CD14-positive monocyte (primary cell): ENCODE measurements at regions not wholly inside any gene's neighbourhood (a gene's known extent, or its start where the extent isn't known, plus 50 kb on each side); places are given as distances from the start of the nearest gene placed in this dataset.
"Not testable (repeated sequence)": the region's sequence is repeated elsewhere in the genome, so short reads cannot be mapped to it uniquely, and the experiment has no call there.

Experiments used
- DNase-seq, 3 donors: peaks; one replicate each; pipeline ENCODE4 v3.0.0-alpha.2; 2011 to 2022
- H2AFZ ChIP-seq: 2 replicates; pipeline ENCODE4 v1.6.0; 2012; ENCODE audit warnings: mild to moderate bottlenecking, low read depth, low read length, inconsistent platforms; ENCODE audit not compliant: insufficient read depth, poor library complexity, severe bottlenecking
- H3K27ac ChIP-seq, 2 donors: 1 replicate in 1 of 2; 2 replicates in 1 of 2; pipeline ENCODE4 v1.5.1; 2012 to 2013; ENCODE audit warnings: low read length in 2 of 2, control low read depth in 1 of 2, inconsistent platforms in 1 of 2, low read depth in 1 of 2, mild to moderate bottlenecking in 1 of 2
- H3K27me3 ChIP-seq, 2 donors: one replicate each; pipeline versions ENCODE4 v1.6.0 to v1.6.1; 2011 to 2013; ENCODE audit warnings: low read length in 2 of 2; ENCODE audit not compliant: control insufficient read depth in 2 of 2, insufficient read depth in 2 of 2
- H3K36me3 ChIP-seq, 2 donors: replicated peaks in 1 of 2; 1 replicate in 1 of 2; 2 replicates in 1 of 2; pipeline versions ENCODE4 v1.5.1 to v1.6.1; 2012 to 2013; ENCODE audit warnings: low read length in 2 of 2, control low read depth in 1 of 2, inconsistent platforms in 1 of 2, mild to moderate bottlenecking in 1 of 2; ENCODE audit not compliant: insufficient read depth in 2 of 2, control insufficient read depth in 1 of 2
- H3K4me1 ChIP-seq, 2 donors: 1 replicate in 1 of 2; 2 replicates in 1 of 2; pipeline versions ENCODE4 v1.5.1 to v1.6.1; 2012 to 2013; ENCODE audit warnings: low read length in 2 of 2, control low read depth in 1 of 2, inconsistent platforms in 1 of 2, mild to moderate bottlenecking in 1 of 2, moderate library complexity in 1 of 2; ENCODE audit not compliant: insufficient read depth in 2 of 2, control insufficient read depth in 1 of 2
- H3K4me2 ChIP-seq: replicated peaks from 2 replicates; pipeline ENCODE3; 2012; ENCODE audit warnings: low read length, moderate library complexity, mild to moderate bottlenecking; ENCODE audit not compliant: poor library complexity, severe bottlenecking; ENCODE audit errors: extremely low read depth
- H3K4me3 ChIP-seq, 3 experiments: fragments of 200-600 bp in 1 of 3; sonication (generic) in 1 of 3; replicated peaks in 1 of 3; 1 replicate in 2 of 3; 2 replicates in 1 of 3; pipeline ENCODE4 v1.5.1; 2011 to 2013; ENCODE audit warnings: low read length in 3 of 3, mild to moderate bottlenecking in 3 of 3, control low read depth in 2 of 3, low read depth in 2 of 3, inconsistent platforms in 1 of 3, moderate library complexity in 1 of 3
- H3K79me2 ChIP-seq: 2 replicates; pipeline ENCODE4 v1.6.0; 2012; ENCODE audit warnings: mild to moderate bottlenecking, control low read depth, inconsistent platforms, low read length, moderate library complexity; ENCODE audit not compliant: insufficient read depth
- H3K9ac ChIP-seq: 2 replicates; pipeline ENCODE4 v1.6.0; 2017; ENCODE audit warnings: low read length, mild to moderate bottlenecking; ENCODE audit not compliant: insufficient read depth, poor library complexity, severe bottlenecking
- H3K9me3 ChIP-seq, 2 donors: replicated peaks in 1 of 2; 1 replicate in 1 of 2; 2 replicates in 1 of 2; pipeline versions ENCODE4 v1.5.1 to v1.6.1; 2012 to 2013; ENCODE audit warnings: low read length in 2 of 2, control low read depth in 1 of 2; ENCODE audit not compliant: control insufficient read depth in 1 of 2, insufficient read depth in 1 of 2
- H4K20me1 ChIP-seq: 2 replicates; pipeline ENCODE4 v1.6.0; 2012; ENCODE audit warnings: mild to moderate bottlenecking, low read length, control low read depth, moderate library complexity; ENCODE audit not compliant: insufficient read depth
- H3K27ac Mint-ChIP-seq, 7 donors: one replicate each; pipeline ENCODE4 v1.8.0; 2020; ENCODE audit warnings: mild to moderate bottlenecking in 7 of 7, mixed read lengths in 7 of 7, moderate library complexity in 6 of 7, inconsistent platforms in 2 of 7
- H3K27me3 Mint-ChIP-seq, 3 donors: one replicate each; pipeline ENCODE4 v1.8.0; 2021 to 2022; ENCODE audit warnings: low read depth in 3 of 3, mild to moderate bottlenecking in 3 of 3, mixed read lengths in 3 of 3, moderate library complexity in 3 of 3, inconsistent platforms in 1 of 3
- H3K36me3 Mint-ChIP-seq, 2 donors: one replicate each; pipeline ENCODE4 v1.8.0; 2020; ENCODE audit warnings: mixed read lengths in 2 of 2, inconsistent platforms in 1 of 2, mild to moderate bottlenecking in 1 of 2
- H3K4me1 Mint-ChIP-seq: one replicate; pipeline ENCODE4 v1.8.0; 2020; ENCODE audit warnings: mild to moderate bottlenecking, mixed read lengths
- H3K4me3 Mint-ChIP-seq, 2 donors: one replicate each; pipeline ENCODE4 v1.8.0; 2020; ENCODE audit warnings: mild to moderate bottlenecking in 2 of 2, mixed read lengths in 2 of 2, moderate library complexity in 1 of 2
- H3K9me3 Mint-ChIP-seq, 7 donors: one replicate each; pipeline ENCODE4 v1.8.0; 2020 to 2022; ENCODE audit warnings: mixed read lengths in 7 of 7, mild to moderate bottlenecking in 6 of 7, moderate library complexity in 6 of 7, inconsistent platforms in 2 of 7
- WGBS: methylation state at CpG from one replicate; pipeline ENCODE4 v1.1.5; 2013; ENCODE audit warnings: missing lambda C conversion rate; ENCODE audit not compliant: insufficient coverage; 5-methylcytosine and 5-hydroxymethylcytosine counted together
- intact Hi-C, 2 donors: fragments of 100-400 bp; cut with micrococcal nuclease; formaldehyde crosslinking; loops; one replicate each; pipeline versions ENCODE4 v1.15.0 to v1.15.1; 2023
- TF ChIP-seq, protein P1 (sequence below): fragments of 200-600 bp; IDR thresholded peaks from one replicate; pipeline ENCODE4 v1.8.0; 2022; ENCODE audit warnings: antibody characterized with exemption, mild to moderate bottlenecking

DNA sequence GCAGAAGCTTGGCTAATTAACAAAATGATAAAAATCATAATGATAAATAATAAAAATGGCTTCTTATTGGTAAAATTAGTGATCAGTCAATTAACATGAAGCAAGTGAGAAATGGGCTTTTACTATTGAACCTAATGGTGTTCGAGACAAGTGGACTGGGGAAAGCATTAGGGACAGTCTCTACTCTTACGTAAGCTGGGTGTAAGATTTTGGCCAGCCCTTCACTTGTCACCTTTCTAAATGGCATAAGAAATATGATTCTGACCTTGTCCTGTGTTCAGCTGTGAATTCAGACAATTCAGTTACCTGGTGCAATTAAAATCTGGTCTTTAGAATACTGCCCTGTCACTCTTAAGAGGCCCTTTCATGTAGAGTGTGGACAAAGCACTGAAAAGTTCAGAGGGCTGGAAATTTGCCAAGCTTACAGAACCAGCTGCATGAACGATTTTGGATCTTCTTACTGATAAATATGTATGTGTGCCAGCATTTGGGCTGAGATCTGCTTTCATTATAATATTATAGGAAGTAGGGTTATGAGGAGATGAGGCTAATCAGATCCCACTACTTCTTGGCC is 115.9 kb downstream of the QRSL1 start:
- Mint-ChIP-seq H3K27ac (no peak overlapping the region), H3K36me3 (no peaks in the 10 kb centered on the region), H3K4me3 (no peak overlapping the region), H3K9me3 (peaks cover 0 to 7% (median 2%) of the 10 kb centered on the region in 7 donors), H3K27me3 (peaks cover 1 to 7% (median 6%) of the 10 kb centered on the region in 3 donors), H3K4me1 (no peaks in the 10 kb centered on the region)
- Histone ChIP-seq H3K27ac (no peak overlapping the region), H3K4me2 (no peak overlapping the region), H4K20me1 (no peaks in the 10 kb centered on the region), H2AFZ (no peak overlapping the region), H3K9ac (no peak overlapping the region), H3K27me3 (no peaks in the 10 kb centered on the region), H3K4me1 (no peaks in the 10 kb centered on the region), H3K9me3 (no peaks in the 10 kb centered on the region), H3K36me3 (no peaks in the 10 kb centered on the region), H3K4me3 (no peak overlapping the region), H3K79me2 (no peaks in the 10 kb centered on the region)
- TF ChIP-seq, protein P1, sequence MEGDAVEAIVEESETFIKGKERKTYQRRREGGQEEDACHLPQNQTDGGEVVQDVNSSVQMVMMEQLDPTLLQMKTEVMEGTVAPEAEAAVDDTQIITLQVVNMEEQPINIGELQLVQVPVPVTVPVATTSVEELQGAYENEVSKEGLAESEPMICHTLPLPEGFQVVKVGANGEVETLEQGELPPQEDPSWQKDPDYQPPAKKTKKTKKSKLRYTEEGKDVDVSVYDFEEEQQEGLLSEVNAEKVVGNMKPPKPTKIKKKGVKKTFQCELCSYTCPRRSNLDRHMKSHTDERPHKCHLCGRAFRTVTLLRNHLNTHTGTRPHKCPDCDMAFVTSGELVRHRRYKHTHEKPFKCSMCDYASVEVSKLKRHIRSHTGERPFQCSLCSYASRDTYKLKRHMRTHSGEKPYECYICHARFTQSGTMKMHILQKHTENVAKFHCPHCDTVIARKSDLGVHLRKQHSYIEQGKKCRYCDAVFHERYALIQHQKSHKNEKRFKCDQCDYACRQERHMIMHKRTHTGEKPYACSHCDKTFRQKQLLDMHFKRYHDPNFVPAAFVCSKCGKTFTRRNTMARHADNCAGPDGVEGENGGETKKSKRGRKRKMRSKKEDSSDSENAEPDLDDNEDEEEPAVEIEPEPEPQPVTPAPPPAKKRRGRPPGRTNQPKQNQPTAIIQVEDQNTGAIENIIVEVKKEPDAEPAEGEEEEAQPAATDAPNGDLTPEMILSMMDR: no peak
- WGBS: 100% methylated on average over 1 of the region's 3 CpGs
- DNase-seq: no peak
- intact Hi-C loops: no loop called here

DNA sequence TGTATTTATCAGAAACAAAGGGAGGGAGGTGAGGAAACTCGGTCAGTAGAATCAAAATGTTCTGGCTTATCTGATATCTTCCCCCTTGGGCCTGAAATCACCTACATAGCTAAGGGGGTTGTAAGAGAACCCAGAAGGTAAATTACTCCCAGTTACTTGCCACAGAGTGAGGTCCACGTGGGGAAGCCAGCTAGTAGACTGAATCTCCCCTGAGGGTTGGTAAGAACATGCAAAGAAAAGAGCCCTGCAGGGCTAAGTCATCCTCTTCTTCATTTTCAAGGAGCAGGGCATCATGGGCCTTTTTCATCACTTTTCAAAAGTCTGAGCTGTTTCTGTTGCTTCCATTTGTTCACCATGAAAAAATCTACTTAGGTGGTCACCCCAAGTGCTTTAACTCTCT is 115.4 kb downstream of the QRSL1 start:
- intact Hi-C loops: no loop called here
- H3K79me2 ChIP-seq: no peaks in the 10 kb centered on the region
- TF ChIP-seq, protein P1: no peak
- no peaks in the 10 kb centered on the region for H3K27me3 ChIP-seq
- no peaks in the 10 kb centered on the region for H3K36me3 ChIP-seq
- no peaks in the 10 kb centered on the region for H3K9me3 ChIP-seq
- H3K4me1 Mint-ChIP-seq: no peaks in the 10 kb centered on the region
- H3K4me1 ChIP-seq: no peaks in the 10 kb centered on the region
- H2AFZ ChIP-seq: no peak overlapping the region
- no peaks in the 10 kb centered on the region for H3K36me3 Mint-ChIP-seq
- no peak overlapping the region for H3K4me3 Mint-ChIP-seq
- H3K4me3 ChIP-seq: no peak overlapping the region
- H3K9ac ChIP-seq: no peak overlapping the region
- no peak overlapping the region for H3K4me2 ChIP-seq
- H3K27ac ChIP-seq: no peak overlapping the region
- no peaks in the 10 kb centered on the region for H4K20me1 ChIP-seq
- H3K9me3 Mint-ChIP-seq: peaks cover 0 to 7% (median 2%) of the 10 kb centered on the region in 7 donors
- no CpG with 5 or more reads among the region's 2 CpGs for WGBS
- H3K27ac Mint-ChIP-seq: no peak overlapping the region
- peaks cover 1 to 7% (median 6%) of the 10 kb centered on the region in 3 donors for H3K27me3 Mint-ChIP-seq
- DNase-seq: no peak

DNA sequence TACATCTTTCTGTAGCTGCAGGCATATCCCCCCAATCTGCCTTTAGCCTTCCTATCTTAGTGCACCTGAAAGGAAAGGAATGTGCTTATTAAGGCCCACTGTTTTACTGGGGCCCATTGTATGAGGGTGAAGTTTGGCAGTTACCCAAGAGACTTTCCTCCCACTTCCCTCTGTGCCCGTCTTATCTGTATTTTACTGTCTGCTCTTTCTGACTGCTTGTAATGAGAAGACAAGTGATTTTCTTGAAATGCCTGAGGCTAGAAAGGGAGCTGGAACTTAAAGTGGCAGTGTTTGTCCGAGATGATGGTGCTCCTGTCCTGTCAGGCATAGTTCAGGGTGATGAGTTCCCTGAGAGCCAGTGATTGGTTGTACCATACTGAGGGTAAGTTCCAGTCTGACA is 114.7 kb downstream of the QRSL1 start:
- H3K4me1 ChIP-seq, H3K27ac ChIP-seq, intact Hi-C loops, H3K27me3 Mint-ChIP-seq, H3K27me3 ChIP-seq, DNase-seq, H3K79me2 ChIP-seq, H3K9me3 ChIP-seq, H3K36me3 Mint-ChIP-seq, H3K4me3 ChIP-seq, H3K9me3 Mint-ChIP-seq, H3K27ac Mint-ChIP-seq, H3K36me3 ChIP-seq, H3K9ac ChIP-seq, H3K4me3 Mint-ChIP-seq, H4K20me1 ChIP-seq, H2AFZ ChIP-seq, H3K4me1 Mint-ChIP-seq, H3K4me2 ChIP-seq: not testable (repeated sequence)
- WGBS: 89% methylated on average over 1 of the region's 2 CpGs
